NB4 (cell line): ENCODE measurements at regions not wholly inside any gene's neighbourhood (a gene's known extent, or its start where the extent isn't known, plus 50 kb on each side); places are given as distances from the start of the nearest gene placed in this dataset.

ENCODE experiments used
- CTCF ChIP-seq: IDR thresholded peaks from one replicate; pipeline ENCODE4 v1.5.1; 2012; ENCODE audit warnings: low read depth, low read length
- TF ChIP-seq, protein P1 (sequence below): IDR thresholded peaks from 2 replicates; pipeline ENCODE4 v1.6.1; 2011; ENCODE audit warnings: low read depth, low read length

GRCh38 chr6:163862701-163863100 lies 448.2 kb downstream of the QKI start:
- TF ChIP-seq, protein P1, sequence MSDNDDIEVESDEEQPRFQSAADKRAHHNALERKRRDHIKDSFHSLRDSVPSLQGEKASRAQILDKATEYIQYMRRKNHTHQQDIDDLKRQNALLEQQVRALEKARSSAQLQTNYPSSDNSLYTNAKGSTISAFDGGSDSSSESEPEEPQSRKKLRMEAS = no peak
- TF ChIP-seq CTCF = no peak
